CD4-positive, alpha-beta T cell treated with Interleukin-15 for 4 hours (primary cell): ENCODE measurements at regions not wholly inside any gene's neighbourhood (a gene's known extent, or its start where the extent isn't known, plus 50 kb on each side); places are given as distances from the start of the nearest gene placed in this dataset.
"Not testable (repeated sequence)": the region's sequence is repeated elsewhere in the genome, so short reads cannot be mapped to it uniquely, and the experiment has no call there.

Experiments used
- DNase-seq: peaks from one replicate; pipeline ENCODE4 v3.0.0-alpha.2; 2020; ENCODE audit warnings: low spot score

DNA sequence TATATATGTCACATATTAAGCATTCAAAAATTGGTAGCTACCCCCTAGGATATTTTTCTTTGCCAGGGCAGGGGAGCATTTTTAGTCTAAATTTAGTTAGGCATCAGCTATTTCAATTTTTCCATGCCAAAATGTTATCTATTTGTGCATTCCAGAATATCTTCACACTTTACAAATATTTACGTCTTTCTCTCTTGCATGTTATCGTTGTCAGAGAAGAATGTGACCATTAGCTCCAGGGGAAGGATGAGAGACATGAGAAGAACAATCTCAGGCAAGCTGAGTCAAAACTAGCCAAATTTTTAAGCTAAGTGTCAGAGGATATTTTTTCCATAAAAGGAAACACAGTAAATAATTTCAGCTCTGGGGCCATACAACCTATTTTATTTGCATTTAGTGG lies 885.0 kb upstream of the EPHA5 start:
- no peak for DNase-seq

DNA sequence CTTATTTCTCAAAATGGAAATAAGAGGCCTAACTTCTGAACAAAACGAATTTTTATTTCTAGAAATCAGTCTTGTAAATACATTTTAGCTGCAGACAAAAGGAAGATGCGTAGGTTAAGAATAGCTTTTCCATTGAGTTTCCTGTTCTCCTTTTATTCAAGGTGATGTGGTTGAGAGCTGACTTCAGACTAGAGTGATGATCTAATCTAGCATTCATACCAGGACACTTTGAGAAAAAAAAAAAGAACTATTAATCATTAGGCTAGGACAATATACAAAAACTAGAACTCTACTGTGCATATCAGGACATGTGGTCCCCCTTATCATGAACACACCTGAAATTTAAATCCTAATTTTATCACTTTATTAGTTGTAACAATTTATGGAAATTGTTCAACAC lies 884.5 kb upstream of the EPHA5 start:
- DNase-seq, result no peak

DNA sequence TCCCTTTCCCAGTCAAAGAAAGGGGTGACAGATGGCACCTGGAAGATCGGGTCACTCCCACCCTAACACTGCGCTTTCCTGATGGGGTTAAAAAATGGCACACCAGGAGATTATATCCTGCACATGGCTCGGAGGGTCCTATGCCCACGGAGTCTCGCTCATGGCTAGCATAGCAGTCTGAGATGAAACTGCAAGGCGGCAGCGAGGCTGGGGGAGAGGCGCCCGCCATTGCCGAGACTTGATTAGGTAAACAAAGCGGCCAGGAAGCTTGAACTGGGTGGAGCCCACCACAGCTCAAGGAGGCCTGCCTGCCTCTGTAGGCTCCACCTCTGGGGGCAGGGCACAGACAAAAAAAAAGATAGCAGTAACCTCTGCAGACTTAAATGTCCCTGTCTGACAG lies 875.0 kb upstream of the EPHA5 start:
- not testable (repeated sequence) for DNase-seq

DNA sequence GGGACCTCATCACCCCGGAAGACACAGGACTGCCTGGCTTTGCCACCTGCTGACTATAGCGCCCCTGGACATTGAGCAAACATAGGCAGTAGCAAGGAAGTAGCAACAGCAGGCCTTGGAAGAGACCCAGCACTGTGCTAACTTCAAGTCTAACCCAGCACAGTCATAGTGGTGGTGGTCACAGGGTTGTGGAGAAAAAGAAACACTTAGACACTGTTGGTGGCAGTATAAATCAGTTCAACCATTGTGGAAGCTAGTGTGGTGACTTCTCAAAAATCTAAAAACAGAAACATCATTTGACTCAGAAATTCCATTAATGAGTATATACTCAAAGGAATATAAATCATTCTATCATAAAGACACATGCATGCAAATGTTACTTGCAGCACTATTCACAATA lies 874.0 kb upstream of the EPHA5 start:
- no peak for DNase-seq

DNA sequence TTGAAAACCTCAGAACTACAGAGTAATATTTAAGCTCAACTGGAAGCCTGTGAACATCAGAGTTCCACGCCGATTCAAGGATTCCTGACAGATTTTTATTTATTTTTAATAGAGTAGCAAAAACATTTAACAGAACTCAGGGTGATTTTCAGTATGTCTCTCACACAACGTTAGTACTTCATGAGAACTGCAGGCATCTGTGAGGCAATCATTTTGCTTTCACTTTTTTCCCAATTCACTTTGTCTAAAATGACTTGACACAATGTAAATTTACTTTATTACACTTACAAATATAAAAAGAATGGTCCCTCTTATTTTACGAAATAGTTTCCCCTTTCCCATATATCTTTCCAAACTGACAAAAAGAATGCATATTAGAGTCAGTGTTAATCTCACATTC lies 869.5 kb upstream of the EPHA5 start:
- no peak for DNase-seq

DNA sequence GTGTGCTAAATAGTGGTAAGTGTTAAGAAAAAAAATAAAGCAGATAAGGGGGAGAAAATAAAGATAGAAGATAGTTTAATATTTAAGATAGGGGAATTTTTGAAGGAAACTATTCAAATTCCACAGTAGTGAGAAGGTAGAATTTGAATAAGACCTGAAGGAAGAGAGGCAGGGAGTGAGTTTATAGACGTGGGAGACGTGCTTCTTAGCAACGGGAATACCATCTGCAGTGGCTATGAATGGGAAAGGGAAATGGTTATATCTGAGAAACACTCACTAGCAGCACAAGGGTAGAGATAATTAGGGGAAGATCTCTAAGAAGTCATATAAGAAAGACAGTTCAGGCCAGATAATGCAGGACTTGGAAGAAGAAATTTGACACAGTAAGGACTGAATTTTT lies 854.5 kb upstream of the EPHA5 start:
- DNase-seq, result no peak

DNA sequence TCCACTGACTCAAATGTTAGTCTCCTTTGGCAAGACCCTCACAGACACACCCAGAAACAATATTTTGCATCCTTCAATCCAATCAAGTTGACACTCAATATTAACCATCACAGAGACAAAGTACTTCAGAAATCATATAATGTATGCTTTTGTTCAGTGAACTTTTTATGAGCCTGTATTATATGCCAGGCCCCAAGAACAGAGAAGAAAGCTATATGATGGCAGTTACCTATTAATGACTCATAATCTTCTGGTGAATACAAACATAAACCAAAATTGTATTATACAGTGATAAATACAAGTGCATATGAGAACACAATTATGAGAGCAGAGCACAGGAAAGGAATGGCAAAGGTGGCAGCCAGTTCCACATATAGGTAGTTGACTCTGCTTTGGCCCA lies 852.0 kb upstream of the EPHA5 start:
- no peak for DNase-seq

DNA sequence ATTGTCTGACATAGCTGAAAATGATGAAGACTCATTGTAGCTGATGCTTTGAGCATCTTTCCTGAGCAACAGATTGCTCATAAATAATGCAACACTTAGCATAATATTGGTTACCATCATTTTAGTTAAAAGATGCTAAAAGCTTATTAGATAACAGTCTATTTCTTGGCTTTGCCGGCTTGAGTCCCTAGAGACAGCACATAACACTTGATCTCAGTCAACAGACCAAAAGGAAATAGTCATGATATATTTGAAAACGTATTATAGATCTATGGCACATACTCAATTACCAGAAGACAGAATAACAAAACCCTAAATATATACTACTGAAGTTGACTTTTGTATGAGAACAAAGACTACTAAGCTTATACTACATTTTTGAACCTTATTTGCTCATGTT lies 846.7 kb upstream of the EPHA5 start:
- DNase-seq, result no peak

DNA sequence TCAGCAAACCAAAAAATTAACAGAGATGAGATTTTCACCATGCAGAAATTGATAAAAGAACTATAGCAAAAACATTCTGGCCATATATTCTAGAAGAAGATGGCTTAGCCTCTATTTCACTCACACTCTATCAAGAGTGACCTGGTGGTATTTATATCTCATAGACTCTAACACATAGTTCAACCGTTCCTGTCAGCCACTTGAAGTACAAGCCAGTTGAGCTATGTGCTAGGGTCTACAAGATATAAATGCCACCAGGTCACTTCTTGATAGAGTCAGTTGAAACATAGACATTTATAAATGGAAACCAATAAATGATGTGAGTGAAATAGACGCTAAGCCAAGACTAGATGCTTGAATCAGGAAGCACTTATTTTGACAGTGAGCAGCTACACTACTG lies 836.7 kb upstream of the EPHA5 start:
- no peak for DNase-seq

DNA sequence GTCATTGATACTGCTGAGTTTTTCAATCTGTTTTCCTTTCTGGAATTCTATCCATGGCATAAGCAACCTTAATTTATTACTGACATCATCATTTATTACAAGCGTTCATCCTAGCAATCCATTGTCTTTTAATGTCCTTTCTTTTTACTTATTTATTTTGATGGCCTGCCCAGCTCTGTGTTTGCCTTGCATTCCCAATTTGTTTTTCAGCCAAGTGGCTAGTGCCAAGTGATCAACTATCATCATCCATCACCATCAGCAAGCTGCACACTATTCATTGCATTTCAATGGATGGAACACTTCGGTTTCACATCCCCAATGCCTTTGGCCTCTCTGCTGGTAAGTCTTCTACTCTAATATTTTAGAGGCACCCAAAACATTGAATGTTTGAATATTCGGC lies 831.7 kb upstream of the EPHA5 start:
- no peak for DNase-seq

DNA sequence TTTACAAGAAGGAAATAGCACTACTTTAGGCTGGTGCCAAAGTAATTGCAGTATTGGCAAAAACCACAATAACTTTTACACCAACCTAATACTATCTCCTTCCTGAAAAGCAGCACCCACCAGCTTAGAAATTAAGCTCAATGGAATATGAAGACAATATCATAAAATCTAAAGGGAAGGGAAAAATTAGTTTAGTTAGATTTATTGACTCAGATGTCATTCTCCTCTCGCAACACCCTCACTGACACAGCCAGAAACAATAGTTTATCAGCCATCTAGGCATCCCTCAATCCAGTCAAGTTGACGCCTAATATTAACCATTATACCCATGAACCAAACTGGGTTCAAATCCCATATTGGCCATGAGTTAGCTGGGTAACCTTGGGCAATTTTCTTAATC lies 820.4 kb upstream of the EPHA5 start:
- DNase-seq, result no peak

DNA sequence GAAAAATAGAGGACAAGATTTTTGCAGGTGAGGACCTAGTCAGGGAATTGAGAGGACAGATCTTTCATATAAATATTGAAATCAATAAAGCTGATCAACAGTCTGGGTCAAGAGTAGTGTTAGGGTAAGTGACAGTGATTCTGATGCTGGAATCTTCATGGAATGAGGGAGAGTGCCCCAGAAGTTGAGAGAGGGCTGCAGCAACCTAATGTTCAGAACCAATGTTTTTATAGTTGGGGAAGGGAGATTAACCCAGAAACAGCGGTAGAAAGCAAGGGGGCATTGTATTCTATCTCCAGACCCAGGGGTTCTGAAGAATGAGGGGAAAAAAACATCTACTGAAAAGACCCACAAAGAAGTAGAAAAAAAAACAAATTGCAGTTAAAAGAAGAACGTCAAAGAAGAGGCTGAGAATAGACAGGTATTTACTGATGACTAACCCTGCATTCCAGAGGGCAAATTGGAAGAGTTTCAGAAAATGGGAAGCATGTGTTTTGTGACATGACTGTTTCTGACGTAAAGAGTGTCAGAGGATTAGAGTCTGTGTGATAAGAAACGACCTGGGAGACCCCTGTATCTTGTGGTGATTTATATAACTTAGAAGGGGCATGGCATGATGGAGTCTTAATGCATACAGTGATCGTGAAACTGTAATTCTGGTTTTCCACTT lies 819.6 kb upstream of the EPHA5 start:
- no peak for DNase-seq

DNA sequence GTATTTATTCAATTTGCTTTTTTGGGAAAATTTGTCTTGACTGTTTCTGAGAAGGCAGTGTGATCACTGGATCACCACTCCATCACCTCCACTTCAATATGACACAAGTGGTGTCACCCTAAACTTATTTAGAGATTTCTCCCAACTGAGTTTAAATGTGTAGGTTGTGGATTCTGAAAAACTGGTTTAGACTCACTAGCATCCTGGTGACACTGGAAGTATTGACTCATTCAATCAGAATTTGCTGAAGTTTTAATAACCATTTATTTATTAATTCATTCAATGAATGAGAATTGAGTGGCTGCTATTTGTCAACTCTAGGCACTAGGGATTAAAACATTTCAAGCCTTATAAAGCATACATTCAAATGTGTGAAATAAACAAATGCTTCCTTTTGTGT lies 819.1 kb upstream of the EPHA5 start:
- no peak for DNase-seq

DNA sequence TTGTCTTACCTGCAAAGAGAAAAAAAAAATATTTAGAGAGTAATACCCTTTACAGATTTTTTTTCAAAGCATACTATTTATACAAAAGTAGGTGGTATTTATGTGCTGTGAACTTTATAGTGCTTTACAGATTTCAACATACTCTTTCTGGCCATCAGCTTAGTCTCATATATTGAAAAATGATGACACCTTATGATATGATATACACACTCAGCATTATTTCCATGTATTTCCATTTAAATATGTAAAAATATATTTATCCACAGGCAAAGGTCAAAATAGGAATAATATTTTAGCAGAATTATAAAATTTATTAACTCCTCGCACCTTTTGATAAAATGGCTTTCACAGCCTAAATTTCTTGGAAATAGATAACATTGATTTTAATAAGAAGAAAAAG lies 815.8 kb upstream of the EPHA5 start:
- no peak for DNase-seq

DNA sequence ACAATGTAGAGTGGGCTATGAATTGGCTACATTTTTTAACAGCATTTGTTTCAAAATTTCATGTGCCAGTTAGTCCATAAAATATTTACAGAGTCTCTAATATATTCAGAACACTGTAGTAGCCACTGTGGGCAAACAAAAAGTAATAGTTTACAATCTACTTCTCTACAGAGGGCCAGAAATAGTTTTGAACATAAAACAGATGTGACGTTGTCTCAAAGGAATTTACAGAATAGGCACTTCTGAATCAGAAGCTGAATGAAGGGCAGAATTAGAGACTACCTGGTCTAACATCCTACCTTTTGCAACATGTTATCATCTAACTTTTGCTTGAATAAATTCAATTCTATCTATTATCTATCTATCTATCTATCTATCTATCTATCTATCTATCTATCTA lies 811.9 kb upstream of the EPHA5 start:
- no peak for DNase-seq

DNA sequence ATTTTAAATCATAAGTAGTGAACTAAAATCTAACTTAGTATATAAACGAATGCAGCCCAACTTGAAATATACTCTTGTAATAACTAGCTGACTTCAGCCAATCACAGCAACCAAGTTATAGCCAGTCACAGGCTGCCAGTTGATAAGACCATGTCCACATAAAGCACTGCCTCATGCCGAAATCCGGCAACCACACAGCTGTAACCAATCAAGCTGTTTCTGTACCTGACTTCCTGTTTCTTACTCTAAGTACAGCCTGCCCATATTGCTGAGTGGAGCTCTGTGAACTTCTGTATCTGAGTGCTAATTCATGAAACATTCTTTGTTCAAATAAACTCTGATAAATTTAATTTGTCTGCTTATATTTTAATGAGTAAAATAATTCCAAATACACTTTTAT lies 805.3 kb upstream of the EPHA5 start:
- no peak for DNase-seq

DNA sequence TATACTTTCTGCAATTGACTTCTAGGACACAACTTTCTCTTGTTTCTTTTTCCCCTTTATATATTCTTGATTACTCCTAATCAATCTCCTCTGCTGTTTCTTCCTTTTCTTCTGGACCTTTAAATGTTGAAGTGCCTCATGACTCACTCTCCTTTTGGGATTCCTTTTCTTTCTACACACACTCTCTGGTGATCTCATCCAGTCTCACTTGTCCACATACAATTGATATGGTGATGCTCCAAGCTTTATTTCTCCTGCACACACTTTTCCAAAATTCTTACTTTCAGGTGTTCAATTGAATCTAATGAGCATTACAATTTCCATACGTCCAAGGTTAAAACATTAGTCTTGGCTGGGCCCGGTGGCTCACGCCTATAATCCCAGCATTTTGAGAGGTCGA lies 794.8 kb upstream of the EPHA5 start:
- DNase-seq, result no peak

DNA sequence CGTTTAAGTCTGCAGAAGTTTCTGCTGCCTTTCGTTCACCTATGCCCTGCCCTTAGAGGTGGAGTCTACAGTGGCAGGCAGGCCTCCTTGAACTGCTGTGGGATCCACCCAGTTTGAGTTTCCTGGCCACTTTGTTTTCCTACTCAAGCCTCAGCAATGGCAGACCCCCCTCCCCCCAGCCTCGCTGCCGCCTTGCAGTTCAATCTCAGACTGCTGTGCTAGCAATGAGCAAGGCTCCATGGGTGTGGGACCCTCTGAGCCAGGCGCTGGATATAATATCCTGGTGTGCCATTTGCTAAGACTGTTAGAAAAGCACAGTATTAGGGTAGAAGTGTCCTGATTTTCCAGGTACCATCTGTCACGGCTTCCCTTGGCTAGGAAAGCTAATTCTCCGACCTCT lies 792.6 kb upstream of the EPHA5 start:
- DNase-seq, result not testable (repeated sequence)

DNA sequence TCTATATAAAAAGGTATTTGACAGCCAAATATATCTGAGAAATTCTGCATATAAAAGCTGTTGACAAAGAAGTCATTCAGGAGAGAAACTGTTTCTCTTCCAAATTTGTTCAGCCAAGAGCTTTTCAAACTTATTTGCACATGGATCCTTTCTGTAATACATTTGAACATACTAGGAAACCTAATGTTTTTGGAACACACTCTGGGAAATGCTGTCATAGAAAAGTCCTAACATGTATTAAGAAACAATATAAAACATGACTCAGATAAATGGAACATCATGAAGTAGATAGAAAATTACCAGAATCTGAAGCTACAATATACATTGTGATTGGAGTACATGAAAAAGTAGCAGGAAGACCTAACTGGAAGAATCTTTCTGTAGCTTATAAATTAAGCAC lies 781.5 kb upstream of the EPHA5 start:
- DNase-seq, result no peak

DNA sequence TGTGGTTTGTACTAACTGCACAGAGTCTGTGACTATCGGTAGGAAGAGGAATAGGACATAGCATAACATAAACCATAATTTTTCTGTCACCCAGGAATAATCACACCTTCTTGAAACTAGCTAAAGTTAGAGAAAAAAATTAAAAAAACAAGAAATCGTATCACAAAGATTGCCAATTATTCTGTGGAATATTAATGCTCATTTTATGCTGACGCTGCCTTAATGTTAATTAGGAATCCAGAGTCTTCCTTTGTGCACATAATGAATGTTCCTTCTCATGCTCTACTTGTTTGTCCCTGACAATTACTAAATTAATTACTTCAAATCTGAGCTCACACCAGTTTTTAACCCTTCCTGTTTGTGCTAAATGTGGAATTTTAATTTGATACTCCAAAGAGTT lies 772.7 kb upstream of the EPHA5 start:
- no peak for DNase-seq

DNA sequence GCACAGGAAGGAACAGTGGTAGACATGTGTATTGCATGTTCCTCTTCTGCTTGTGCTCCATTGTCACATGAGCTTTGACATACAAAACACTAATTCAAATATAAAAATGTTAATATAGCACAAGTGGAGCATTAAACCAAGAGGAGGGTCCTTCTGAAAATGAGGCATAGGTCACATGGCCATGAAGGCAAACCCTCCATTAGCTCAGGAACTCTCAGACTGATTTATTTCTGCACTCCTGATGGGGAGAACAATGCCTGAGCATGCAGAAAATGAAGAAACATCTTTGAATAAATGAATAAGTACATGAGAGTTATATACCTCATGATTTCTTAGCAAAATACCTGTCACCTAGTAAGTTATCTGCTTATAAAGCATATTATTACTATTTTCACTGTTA lies 769.2 kb upstream of the EPHA5 start:
- no peak for DNase-seq

DNA sequence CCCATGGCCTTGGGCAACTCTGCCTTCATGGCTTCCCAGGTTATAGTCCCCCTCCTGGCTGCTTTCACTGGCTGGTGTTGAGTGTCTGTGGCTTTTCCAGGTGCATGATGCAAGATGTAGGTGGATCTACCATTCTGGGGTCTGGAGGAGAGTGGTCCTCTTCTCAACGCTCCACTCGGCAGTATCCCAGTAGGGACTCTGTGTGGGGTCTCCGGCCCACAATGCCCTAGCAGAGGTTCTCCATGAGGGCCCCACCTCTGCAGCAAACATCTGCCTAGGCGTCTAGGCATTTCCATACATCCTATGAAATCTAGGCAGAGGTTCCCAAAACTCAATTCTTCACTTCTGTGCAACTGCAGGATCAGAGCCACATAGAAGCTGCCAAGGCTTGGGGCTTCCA lies 763.4 kb upstream of the EPHA5 start:
- no peak for DNase-seq

DNA sequence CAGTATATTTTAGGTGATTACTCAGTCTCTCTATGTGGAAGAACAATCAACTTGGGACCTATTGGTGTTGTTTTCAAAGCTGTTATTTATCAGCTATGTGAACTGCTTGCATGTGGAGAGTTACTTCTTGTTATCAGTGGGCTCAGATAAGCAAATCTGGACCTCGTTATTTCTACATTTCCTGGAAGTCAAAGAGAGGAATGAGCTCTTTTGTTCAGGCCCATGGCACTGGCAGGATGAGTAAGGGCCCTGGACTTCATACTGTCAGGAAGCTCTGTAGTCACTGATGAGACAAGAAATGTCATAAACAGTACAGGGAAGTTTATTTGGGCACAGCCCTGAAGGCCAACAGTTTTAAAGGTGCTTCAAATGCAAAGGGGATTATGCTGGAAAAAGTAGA lies 760.6 kb upstream of the EPHA5 start:
- DNase-seq, result no peak

DNA sequence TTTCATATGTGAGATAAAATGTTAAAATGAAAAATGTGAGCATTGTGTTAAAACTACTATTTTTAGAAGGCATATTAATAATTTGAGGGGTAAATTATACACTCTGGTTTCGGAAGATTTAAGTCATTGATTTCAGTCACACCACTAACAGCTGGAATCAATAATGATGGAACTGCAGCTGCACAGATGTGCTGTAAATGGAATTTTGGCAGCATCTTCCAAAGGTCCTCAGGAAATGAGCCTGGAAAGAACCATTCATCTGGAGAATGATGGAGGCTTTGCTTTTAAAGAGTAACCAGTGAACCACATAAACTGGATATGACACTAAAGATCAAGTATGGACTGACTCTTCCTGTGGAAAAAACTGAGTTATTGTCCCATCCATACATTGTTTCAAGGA lies 759.0 kb upstream of the EPHA5 start:
- DNase-seq, result no peak

DNA sequence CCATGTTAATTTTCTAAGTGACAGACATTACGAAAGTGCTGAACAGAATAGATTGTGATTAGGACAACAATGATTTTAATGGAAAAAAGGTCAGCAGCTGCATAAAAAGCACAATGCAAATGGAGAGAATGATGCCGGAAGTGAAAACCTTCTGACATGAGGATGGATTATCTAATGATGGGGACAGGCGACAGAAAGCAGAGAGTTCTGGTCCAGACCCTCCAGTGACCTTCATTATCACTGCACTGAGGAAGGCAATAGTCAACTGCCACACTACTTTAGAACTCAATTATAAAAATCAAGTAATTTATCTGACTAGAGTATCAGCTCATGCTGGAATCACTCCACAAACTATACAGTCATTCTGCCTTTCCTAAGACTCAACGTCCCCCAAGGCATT lies 746.1 kb upstream of the EPHA5 start:
- no peak for DNase-seq
